NB4 (cell line): ENCODE measurements at regions not wholly inside any gene's neighbourhood (a gene's known extent, or its start where the extent isn't known, plus 50 kb on each side); places are given as distances from the start of the nearest gene placed in this dataset.

Experiments used
- CTCF ChIP-seq: IDR thresholded peaks from one replicate; pipeline ENCODE4 v1.5.1; 2012; ENCODE audit warnings: low read depth, low read length
- MAX ChIP-seq: IDR thresholded peaks from 2 replicates; pipeline ENCODE4 v1.6.1; 2011; ENCODE audit warnings: low read depth, low read length
- MYC ChIP-seq: IDR thresholded peaks from 2 replicates; pipeline ENCODE4 v1.6.1; 2011; ENCODE audit warnings: low read depth, low read length
- POLR2A ChIP-seq: IDR thresholded peaks from 2 replicates; pipeline ENCODE4 v1.6.1; 2011; ENCODE audit warnings: mild to moderate bottlenecking; ENCODE audit not compliant: insufficient read length; ENCODE audit errors: extremely low read depth

DNA sequence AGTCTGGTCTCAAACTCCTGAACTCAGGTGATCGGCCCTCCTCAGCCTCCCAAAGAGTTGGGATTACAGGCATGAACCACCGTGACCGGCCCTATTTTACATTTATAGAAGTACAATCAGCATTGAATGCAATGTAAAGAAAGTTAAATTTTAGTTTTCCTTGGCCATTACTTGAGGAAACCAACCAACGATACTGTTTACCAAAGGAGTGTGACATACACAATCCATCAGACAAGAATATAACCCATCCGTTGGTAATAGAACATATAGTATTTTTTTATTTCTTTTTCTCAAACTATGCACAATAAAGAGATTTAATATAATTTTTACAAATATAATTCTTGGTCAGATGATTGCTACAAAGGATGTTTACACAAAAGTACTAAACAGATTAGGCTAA lies 63.1 kb upstream of the MOCS2 start:
- TF ChIP-seq CTCF = no peak
- TF ChIP-seq POLR2A = no peak
- TF ChIP-seq MYC = no peak
- TF ChIP-seq MAX = no peak
